ENCODE measurements at regions not wholly inside any gene's neighbourhood (a gene's known extent, or its start where the extent isn't known, plus 50 kb on each side); places are given as distances from the start of the nearest gene placed in this dataset.

DNA sequence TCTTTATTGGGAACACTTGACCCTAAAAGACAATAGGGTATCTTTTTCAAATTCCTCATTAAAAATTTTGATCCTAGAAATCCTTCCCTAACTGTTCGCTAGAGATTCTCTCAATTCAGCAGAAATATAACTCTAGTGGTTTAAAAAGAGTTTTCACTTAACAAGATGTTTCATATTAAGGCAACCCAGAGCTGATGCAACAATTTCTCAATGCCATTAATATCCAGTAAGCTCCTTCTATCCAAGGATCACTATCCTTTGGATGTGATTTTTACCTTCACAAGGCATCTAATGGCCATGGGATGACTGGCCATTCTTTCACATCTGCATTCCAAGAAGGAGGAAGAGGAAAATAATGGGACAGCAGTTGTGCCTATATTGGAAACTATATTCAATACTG lies 183.4 kb downstream of the ANKRD50 start:
- DNase-seq (ENCODE audit: low read depth): no peak

- no peak for DNase-seq (ENCODE audit: low read depth)
These were observed 182.0 kb downstream of the ANKRD50 start for GRCh38 chr4:124530464-124531077.

DNA sequence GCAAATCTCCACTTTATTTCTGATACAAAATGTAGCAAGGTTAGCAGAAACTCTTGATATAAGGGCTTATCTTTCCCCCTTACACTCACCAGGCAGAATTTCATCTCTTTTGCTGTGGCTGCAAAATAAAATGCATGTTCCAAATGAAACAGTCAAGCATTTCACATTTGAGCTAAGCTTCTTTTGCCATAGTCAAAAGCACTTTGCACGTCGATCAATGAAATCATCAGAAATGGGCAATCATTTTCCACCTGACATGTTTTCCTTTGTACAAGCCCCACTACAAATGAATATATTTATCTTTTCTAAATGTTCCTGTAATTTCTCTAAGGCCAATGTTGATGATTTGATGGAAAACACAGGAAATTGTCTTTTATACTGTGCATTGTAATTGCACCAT lies 178.4 kb downstream of the ANKRD50 start:
- no peak for DNase-seq (ENCODE audit: low read depth)

GRCh38 chr4:124535003-124535402 lies 177.5 kb downstream of the ANKRD50 start:
- DNase-seq (ENCODE audit: low read depth): no peak

DNA sequence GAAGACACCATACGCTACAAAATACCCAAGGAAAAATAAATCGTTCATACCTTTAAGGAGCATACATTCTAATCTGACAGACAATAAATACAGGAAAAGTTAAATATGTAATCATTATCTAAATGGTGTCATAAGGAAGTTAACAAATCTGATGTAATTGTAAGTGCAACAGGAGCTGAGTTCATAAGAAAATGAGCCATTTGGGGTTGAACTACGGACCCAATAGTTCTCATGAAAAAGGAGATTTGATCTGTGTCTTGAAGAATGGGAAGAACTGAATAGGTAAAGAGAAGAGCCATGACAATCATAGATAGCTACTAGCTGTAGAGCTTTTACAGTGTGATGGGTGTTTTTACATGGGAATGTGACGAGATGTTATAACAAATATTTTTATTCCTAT lies 175.6 kb downstream of the ANKRD50 start:
- DNase-seq (ENCODE audit: low read depth): no peak

DNA sequence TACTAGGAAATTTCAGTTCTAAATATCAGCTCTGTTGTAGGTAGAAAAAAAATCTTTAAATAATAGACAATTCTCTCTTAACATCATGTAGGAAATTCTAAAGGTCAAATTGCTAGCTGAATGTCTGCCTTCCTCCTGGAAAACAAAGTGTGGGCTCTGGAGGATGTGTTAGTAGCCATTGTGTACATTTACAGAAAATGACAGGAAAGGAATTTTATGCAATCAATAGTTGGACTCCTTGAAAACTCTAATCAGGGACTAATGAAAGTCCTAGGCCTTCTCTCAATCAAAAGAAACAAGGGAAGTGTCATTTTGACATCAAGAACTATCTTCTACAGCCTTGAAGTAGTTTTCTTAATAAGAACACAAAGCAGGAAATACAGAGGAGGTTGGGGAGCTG lies 174.6 kb downstream of the ANKRD50 start:
- no peak for DNase-seq (ENCODE audit: low read depth)

GRCh38 chr4:124540014-124540413 lies 172.5 kb downstream of the ANKRD50 start:
- DNase-seq (ENCODE audit: low read depth): no peak

DNA sequence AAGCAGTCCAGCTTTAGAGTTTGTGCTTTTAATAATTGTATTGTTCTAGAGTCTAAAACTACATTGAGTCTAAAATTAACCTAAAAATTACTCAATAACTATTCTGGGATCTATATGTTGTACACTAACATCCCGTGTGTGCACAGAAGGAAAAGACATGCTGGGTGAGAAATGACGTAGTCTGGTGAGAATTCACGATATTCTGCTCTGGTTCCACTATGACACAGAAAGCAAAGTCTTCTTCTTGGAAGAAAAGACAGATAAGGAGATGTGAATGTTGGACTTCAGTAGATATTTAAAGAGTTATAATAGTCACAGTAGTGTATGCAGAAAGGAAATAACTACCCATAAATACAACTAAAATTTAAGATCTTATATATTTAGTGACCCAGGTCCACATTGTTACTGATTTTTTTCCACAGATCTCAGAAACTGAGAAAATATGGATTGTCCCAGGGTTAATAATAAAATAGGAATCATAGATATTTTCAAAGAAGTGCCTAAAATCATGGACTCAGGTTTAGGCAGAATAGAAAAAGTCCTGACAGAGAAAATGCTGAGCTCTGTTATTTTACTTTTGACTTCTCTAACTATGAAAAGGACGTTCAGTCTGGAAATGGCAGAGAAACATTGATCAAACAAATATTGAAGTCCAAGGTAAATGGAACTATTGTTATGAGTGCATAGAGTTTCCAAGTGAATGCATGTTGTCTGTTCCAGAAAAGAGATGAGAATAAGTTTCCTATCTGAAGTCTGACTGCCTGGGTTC lies 170.7 kb downstream of the ANKRD50 start:
- DNase-seq (ENCODE audit: low read depth): no peak

- DNase-seq (ENCODE audit: low read depth): no peak
These were observed 156.6 kb downstream of the ANKRD50 start for GRCh38 chr4:124555959-124556358.

- DNase-seq (ENCODE audit: low read depth): no peak
These were observed 148.4 kb downstream of the ANKRD50 start for GRCh38 chr4:124564121-124564520.

GRCh38 chr4:124565371-124565770 lies 147.2 kb downstream of the ANKRD50 start:
- DNase-seq (ENCODE audit: low read depth): no peak

GRCh38 chr4:124566030-124566429 lies 146.5 kb downstream of the ANKRD50 start:
- DNase-seq (ENCODE audit: low read depth): no peak

DNA sequence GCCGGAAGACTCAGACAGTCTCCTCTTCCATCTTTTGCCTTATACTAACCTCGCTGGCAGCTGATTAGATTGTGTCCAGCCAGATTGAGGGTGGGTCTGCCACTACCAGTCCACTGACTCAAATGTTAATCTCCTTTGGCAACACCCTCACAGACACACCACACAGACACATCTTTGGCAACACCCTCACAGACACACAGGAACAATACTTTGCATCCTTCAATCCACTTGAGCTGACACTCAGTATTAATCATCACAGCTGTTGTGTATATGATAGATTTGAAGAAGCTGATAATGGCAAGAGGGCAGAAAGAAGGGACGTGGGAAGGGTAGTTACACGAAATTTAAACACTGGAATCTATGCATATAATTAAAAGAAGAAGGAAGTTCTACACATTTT lies 139.5 kb downstream of the ANKRD50 start:
- DNase-seq (ENCODE audit: low read depth): no peak

DNA sequence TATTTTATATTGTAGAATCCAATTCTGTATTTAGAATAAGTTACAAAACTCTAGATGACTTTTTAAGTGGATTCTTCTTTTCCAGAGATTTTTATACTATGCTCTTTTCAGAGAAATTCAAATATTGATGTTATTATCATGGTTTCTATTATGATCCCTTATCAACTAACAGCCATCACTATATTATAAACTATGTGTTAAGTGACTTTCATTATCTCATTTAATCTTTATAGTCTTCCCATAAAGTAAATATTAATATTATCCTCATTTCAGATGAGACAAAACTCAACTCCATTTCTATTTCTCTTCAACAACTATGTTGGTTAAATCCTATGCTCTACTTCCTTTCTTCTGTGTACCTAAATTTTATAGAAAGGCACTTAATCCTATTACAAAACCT lies 132.6 kb downstream of the ANKRD50 start:
- no peak for DNase-seq (ENCODE audit: low read depth)

DNA sequence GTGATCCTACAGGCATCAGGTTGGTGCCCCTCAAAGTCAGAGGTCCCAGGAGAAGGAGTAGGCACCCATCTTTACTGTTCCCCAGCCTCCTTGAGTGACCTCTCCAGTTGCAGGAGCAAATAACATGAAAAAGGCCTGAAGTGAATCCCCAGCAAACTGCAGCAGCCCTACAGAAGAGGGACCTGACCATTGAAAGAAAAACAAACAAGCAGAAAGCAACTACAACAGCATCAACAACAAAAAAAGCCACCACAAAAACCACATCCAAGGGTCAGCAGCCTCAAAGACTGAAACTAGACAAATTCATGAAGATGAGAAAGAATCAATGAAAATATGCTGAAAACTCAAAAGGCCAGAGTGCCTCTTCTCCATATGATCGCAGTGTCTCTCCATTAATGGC lies 128.7 kb downstream of the ANKRD50 start:
- DNase-seq (ENCODE audit: low read depth): no peak

- DNase-seq (ENCODE audit: low read depth): no peak
These were observed 122.7 kb downstream of the ANKRD50 start for GRCh38 chr4:124589786-124590185.

GRCh38 chr4:124590480-124590879 lies 122.1 kb downstream of the ANKRD50 start:
- no peak for DNase-seq (ENCODE audit: low read depth)

DNA sequence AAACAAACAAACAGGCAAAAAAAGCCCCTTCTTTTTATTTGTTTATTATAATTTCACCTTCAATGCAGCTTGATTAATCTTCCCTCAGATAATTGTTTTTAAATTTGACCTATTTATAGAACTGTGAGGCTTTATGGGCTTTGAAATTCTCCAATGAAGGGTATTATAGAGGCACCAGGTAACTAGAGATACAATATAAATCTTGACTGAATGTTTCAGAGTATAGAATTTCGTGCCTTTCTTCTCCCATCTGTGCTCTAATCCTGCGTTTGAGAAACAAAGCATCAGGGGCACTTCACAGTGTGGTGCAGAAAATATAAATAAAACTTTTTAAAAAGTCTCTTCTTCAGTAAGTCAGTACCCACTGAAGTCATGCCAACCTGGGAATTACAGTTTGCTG lies 120.9 kb downstream of the ANKRD50 start:
- no peak for DNase-seq (ENCODE audit: low read depth)

DNA sequence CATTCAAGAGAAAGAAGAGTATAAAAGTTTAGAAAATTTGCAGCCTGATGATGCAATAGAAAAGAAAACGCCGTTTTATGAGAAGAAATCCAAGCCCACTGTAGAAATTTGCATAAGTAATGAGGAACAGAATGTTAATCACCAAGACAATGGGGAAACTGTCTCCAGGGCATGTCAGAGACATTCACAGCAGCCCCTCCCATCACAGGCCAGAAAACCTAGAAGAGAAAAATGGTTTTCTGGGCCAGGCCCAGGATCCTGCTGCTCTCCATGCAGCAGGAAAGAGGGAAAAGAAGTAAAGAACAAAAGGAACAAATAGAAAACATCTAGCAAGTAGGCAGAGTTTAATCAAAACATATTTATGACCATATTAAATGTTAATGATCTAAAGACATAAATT lies 119.0 kb downstream of the ANKRD50 start:
- no peak for DNase-seq (ENCODE audit: low read depth)

DNA sequence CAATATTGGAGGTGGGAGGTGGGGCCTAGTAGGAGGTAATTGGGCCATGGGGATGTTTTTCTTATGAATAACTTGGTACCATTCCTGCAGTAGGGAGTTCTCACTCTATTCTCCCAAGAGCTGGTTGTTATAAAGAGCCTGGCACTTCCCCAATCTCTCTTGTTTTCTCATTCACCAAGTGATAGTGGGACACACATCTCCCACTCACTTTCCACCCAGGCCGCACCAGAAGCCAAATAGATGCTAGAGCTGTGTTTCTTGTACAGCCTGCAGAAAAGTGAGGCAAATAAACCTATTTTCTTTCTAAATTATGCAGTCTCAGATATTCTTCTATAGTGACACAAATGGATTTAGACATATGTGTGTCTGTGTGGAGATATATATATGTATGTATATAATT lies 117.6 kb downstream of the ANKRD50 start:
- no peak for DNase-seq (ENCODE audit: low read depth)

DNA sequence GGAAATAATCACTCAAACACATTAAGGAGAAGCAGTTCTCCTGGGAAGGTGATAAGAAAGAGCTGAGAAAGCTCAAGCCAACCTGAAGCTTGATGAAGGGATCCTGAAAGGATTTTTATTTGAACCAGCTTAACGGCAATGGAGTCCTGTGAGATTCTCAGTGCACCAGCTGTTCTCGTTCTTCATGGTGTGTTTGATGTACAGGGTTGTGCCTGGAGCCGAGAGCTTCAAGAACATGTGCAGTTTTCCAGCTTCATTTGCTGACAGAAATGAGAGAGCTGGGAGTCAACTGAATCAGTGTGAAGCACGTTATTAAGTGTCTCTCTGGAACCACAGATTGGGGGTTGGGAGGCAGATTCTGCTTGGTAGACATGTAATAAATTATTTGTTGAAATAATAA lies 115.7 kb downstream of the ANKRD50 start:
- no peak for DNase-seq (ENCODE audit: low read depth)

DNA sequence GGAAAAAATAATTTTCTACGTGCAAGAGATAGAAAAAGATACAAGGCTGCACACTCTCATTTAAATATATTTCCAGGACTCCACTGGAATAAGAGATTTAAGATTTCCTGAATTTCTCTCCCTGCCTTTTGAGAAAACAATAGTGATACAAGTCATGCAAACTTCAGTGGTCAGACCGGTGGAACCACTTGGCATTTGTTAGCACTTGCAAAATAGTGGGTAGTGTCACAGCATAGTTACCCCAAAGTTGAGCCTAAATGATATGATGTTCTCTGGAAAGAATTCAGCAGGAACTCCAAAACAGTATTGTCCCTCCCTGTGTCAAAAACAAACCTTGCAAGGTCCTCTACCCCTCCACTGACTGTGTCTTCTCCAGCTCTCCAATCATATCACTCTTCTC lies 102.3 kb downstream of the ANKRD50 start:
- DNase-seq (ENCODE audit: low read depth): no peak

Measured in stimulated activated CD8-positive, alpha-beta memory T cell treated with anti-CD3 and anti-CD28 coated beads, Interleukin-15, amount 100 ng/mL, for 1 hour (primary cell).